ENCODE measurements at regions not wholly inside any gene's neighbourhood (a gene's known extent, or its start where the extent isn't known, plus 50 kb on each side); places are given as distances from the start of the nearest gene placed in this dataset.

- intact Hi-C loops (cut with DNase I, micrococcal nuclease), result no loop called here
- no peak for TF ChIP-seq CTCF (IDR thresholded peaks at IDR 0.05)
- ATAC-seq, result no peak
- no peaks in the 10 kb centered on the region for H3K9me3 ChIP-seq
- DNase-seq, result no peak
- no peak overlapping the region for H3K4me3 ChIP-seq
- no peaks in the 10 kb centered on the region for H3K36me3 ChIP-seq (ENCODE audit: low read depth)
- H3K4me1 ChIP-seq (ENCODE audit: low read depth), result no peaks in the 10 kb centered on the region
Measured at GRCh38 chr3:18036450-18036815, 294.0 kb upstream of the TBC1D5 start.

- Histone ChIP-seq H3K36me3 (ENCODE audit: low read depth) (no peaks in the 10 kb centered on the region), H3K4me1 (ENCODE audit: low read depth) (no peaks in the 10 kb centered on the region), H3K4me3 (no peak overlapping the region), H3K9me3 (no peaks in the 10 kb centered on the region)
- no peak for DNase-seq
- no peak for TF ChIP-seq CTCF (IDR thresholded peaks at IDR 0.05)
- intact Hi-C loops (cut with DNase I, micrococcal nuclease), result no loop called here
- no peak for ATAC-seq
Measured at GRCh38 chr3:18035641-18036449, 293.4 kb upstream of the TBC1D5 start.

GRCh38 chr3:18033581-18034108 is 291.2 kb upstream of the TBC1D5 start:
- H3K4me1 ChIP-seq (ENCODE audit: low read depth), result no peaks in the 10 kb centered on the region
- no peak for ATAC-seq

GRCh38 chr3:18030371-18030870 is 288.0 kb upstream of the TBC1D5 start:
- DNase-seq (no peak), ATAC-seq (no peak)
- intact Hi-C loops (cut with DNase I, micrococcal nuclease), result no loop called here
- Histone ChIP-seq H3K9me3 (no peaks in the 10 kb centered on the region), H3K4me3 (no peak overlapping the region), H3K4me1 (ENCODE audit: low read depth) (no peaks in the 10 kb centered on the region), H3K36me3 (ENCODE audit: low read depth) (no peaks in the 10 kb centered on the region)
- TF ChIP-seq CTCF (IDR thresholded peaks at IDR 0.05), result no peak

More at GRCh38 chr3:18033581-18034108, 291.2 kb upstream of the TBC1D5 start:
- no peak overlapping the region for H3K4me3 ChIP-seq
- no peak for DNase-seq
- TF ChIP-seq CTCF (IDR thresholded peaks at IDR 0.05), result no peak
- H3K36me3 ChIP-seq (ENCODE audit: low read depth), result no peaks in the 10 kb centered on the region
- intact Hi-C loops (cut with DNase I, micrococcal nuclease), result no loop called here
- no peaks in the 10 kb centered on the region for H3K9me3 ChIP-seq

- H3K4me3 ChIP-seq, result no peak overlapping the region
- intact Hi-C loops (cut with DNase I, micrococcal nuclease), result no loop called here
- ATAC-seq, result no peak
- no peaks in the 10 kb centered on the region for H3K4me1 ChIP-seq (ENCODE audit: low read depth)
- no peak for DNase-seq
- H3K9me3 ChIP-seq, result no peaks in the 10 kb centered on the region
- no peak for TF ChIP-seq CTCF (IDR thresholded peaks at IDR 0.05)
- no peaks in the 10 kb centered on the region for H3K36me3 ChIP-seq (ENCODE audit: low read depth)
Measured at GRCh38 chr3:18027161-18027939, 284.9 kb upstream of the TBC1D5 start.

All from mucosa of descending colon (tissue), 3 donors.